Kidney glomerular epithelial cell (primary cell): ENCODE measurements at regions not wholly inside any gene's neighbourhood (a gene's known extent, or its start where the extent isn't known, plus 50 kb on each side); places are given as distances from the start of the nearest gene placed in this dataset.
A peak's percentile ranks its signal among the peaks of the same experiment; 100 is the strongest.
"Not testable (repeated sequence)": the region's sequence is repeated elsewhere in the genome, so short reads cannot be mapped to it uniquely, and the experiment has no call there.

Source experiments
- DNase-seq: peaks from one replicate; lab custom pipeline; 2025; lab: John Stamatoyannopoulos, UW

DNA sequence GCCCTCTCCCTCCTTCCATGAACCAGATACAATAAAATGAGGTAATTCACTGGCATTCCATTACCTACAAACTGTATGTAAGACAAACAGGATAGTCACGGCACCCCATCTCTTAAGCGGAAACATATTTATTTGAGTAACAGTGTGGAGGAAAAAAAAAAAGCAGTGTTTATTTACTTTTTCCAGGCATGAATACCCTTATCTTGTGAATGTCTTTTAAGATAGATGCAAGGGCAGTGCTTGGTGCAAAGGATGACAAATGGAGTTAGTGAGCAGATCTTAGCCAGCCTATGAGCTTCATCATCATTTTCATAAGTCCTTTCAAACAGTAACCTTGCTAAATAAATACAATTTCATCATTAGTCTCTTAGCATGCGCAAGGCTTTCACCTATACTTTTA lies 1661.8 kb upstream of the SPRY2 start:
- DNase-seq: no peak

DNA sequence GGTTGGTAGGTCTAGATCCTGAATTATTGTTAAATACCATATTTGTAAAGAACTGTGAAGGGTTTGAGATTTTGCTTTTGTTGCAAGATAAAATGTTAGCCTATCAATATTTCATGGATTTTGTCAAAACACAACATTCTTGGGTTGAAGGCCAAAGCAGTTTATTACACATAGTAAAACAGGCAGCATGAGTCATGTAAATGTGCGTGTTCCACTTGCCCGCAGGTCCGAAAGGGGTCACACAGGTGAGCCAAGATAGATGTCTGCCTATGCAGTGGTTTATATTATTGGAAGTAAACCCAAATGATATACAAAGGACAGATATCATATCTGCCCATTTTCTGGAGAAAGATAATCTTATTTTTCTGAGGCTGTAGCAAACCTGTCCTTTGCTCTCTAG lies 1654.4 kb upstream of the SPRY2 start:
- DNase-seq: no peak

DNA sequence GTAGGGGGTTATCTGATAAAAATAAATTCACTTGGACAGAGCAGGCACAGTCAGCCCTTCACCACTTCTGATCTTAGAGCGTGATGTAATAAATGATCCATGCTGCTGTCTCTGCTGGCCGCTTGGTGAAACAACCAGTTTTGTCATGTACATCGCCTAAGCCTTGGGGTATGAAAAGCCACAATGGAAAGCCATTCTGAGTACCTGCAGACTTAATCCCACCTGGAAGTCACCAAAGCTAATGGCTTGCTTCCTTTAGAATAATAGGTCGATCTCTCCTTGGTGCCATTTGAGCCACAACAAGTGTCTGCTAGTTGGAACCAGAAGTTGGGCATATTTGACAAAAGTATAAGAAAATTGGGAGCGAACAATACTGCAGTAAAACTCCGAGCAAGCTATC lies 1649.7 kb upstream of the SPRY2 start:
- no peak for DNase-seq

DNA sequence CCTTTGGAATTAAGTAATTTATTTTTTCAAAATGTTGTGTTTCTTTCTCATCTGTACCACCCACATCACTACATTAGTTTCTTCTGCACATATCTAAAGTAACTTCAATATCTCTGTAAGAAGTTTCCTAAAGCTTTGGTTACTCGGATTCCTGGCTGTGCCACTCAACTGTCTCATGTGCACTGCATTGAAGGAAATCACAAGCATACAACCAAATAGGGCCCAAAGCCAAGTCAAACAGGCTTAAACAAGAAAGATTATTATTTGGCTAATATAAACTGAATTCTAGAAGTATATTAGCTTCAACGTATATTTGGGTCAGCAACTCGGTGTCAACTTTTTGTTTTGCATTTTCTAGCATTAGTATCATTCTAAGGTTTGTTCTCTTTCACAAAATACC lies 1647.6 kb upstream of the SPRY2 start:
- DNase-seq: no peak

DNA sequence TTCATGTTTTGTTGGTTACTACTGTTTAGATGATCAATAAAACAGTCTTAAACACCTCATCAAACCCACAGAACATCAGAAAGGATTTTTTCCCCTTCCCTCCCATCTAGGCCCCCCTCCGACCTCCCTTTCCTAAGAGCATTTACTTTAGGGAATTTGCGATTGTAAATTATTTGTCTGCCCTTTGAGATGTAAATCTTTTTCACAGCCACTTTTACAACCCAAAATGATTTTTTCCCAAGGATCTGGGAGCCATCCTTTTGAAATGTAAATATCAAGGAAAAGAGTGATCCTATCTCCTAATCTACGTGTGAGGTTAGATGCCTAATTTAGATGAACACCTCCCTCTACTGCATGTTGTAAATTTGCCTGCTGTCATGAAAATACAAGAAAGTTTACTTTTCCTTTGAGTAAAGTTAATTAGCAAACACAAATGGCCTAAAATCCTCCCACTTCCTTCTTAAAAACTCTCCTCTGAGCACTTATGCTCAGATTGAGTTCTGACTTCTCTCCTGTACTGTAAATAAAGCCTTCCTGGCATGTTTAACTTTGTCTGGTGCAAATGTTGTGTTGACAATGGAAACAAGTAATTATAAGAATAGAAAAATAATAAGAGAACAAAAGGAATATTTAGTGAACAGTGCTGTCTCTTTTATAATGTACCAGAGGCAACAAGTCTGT lies 1646.9 kb upstream of the SPRY2 start:
- DNase-seq: no peak

DNA sequence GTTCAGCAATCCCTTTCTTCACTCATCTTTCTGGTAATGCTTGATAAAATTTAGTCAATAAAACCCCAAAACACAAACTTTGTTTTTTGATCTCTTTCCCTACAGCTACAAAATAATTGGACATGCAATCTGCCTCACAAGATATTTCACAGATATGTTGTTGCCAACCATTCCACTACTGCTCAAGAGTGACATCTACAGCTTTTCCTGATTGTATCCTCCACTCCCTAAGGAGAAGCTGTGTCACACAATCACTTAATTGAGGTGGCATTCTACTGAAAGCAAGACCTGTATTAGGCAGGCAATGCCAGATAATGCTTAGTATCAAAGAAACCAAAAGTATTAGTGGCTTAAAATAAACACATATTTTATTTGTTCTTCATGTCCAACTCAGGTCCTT lies 1646.2 kb upstream of the SPRY2 start:
- no peak for DNase-seq

DNA sequence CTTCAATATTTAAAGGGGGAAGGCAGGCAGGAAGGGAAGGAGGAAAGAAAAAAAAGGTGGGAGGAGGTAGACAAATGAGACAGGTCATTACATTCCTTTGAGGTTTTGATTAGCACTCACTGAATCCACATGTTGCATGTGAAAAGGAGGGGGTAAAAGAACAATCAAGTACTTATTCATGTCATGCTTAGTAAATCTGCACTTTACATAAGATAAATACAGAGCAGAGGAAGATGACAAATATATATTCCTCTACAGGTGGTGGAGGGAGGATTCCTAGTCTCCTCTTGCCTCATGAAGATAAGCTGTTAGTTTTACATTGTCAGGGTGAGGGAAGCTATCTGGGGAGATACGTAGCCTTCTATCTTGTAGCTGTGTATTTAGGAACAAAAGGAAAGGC lies 1645.4 kb upstream of the SPRY2 start:
- peak; percentile 20 for DNase-seq

DNA sequence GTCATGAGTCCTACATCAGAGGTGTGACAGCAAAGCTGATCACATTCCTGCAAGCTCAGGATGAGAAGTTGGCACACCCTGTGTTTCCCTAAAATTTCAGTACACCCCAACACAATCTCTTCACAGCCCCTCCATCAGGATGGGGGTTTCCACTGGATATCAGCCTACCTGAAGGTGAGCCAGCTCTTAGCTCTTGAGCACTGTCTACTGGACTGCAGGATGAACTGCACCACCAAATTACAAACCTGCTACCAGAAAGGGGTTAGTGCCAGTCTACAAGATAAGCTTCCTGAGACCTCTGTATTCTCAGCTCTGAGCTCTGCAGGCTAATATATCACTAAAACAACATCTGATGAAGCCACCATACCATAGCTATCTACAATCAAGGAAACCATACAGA lies 1616.2 kb upstream of the SPRY2 start:
- DNase-seq: no peak

DNA sequence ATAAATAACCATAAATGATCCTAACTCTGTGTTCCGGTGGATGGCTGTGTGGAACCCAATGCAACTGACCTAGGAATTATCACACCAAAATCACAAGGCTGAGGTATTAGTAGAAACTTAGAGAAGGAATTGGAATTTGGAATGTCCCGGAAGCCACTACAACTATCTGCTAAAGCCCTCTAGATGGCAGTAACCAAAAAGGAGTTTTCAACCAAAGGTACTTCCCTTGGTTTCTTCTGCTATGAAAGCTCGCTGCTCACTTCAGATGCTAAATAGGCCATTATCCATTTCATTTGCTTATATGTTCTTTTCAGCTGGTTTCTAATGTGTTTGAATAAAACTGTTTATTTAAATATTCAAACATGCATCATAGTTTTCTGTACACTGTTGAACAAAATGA lies 1589.1 kb upstream of the SPRY2 start:
- peak; percentile 50 for DNase-seq

DNA sequence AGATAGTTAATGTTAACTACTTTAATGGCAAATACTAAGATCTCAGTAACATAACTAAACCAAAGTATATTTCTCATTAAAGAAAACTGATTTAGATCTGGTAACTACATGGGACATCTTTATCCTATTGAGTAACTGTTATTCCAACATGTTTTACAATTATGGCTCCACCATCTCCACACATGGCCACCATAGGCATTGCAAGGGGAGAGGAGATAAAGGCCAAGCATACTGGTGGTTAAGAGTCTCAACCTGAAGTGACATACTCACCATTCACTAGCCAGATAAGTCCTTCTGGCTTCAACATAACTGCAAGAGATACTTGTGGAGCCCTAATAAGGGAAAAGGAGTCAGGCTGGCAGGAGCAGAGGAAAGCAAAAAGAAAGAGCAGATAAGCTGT lies 1586.4 kb upstream of the SPRY2 start:
- no peak for DNase-seq

DNA sequence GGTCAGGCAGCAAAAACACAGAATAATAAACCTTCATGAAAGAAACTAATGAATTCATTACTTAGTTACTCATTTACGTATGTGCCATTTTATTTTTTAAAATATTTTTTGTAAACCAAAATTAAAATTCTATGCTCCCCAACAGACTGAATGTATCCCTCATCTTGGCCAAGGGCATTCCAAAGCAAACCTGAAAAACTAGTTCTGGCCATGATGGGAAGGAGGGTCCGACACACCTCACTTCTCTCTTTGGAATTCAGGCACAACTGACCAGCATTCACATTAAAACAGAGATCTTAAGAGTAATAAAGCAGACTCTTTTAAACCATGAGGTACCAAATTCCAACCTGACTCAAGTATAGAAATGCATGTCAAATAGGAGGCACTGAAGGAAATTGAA lies 1576.9 kb upstream of the SPRY2 start:
- DNase-seq: no peak

DNA sequence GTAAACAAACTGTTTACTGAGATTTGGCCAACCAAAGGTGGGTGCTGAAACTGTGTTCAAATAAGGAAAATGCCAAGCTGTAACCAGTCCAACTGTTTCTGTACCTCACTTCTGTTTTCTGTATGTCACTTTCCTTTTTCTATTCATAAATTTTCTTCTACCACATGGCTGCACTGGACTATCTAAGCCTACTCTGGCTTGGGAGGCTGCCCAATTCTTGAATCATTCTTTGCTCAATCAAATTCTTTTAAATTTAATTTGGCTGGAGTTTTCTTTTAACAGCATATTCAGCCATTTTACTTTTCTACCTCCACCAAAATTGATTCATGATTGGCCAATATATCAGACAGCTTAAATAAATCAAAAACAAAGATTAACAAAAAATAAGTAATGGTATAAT lies 1575.5 kb upstream of the SPRY2 start:
- DNase-seq: no peak

DNA sequence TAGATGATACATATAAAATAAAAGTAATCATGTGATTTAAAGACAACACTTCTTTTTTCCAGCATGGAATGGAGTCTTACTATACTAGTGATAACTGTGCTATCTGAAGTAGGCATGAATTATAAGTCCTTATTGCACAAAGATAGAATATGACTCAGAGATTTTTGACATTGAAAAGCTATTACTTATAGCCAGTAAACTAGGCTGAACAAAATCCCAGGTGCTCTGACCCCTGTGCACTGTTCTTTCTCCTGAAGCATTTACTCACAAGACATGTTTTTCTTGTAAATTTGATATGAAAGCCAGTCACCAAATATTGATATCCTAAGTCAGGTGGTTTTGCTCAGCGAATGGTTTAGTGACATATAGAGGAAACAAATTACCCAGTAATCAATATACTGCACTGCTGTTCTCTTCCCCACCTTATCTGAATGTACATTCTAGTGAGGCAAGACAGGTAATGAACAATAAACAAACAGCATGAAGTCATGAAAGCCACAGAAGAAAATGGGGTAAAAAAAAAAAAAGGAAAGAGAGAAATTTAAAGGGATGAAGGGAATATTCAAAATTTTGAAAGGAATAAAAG lies 1567.0 kb upstream of the SPRY2 start:
- DNase-seq: no peak

DNA sequence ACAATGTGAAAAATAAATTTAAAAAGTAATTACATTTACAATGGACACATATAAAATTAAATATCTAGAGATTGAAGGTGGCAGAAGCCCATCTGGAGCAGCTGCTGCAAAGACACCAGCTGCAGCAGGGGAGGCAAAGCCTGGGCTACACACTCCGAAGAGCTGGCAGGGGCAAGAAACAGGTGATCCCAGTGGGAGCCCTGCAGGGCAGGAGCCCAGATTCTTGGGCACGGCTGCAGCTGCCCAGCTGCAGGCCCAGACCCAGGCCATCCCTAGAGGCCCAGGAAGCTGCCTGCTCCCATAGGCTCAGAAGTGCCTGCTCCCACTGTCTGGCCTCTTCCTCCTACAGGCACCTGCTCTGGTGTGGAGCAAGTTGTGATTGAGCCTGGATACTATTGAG lies 1547.9 kb upstream of the SPRY2 start:
- no peak for DNase-seq

DNA sequence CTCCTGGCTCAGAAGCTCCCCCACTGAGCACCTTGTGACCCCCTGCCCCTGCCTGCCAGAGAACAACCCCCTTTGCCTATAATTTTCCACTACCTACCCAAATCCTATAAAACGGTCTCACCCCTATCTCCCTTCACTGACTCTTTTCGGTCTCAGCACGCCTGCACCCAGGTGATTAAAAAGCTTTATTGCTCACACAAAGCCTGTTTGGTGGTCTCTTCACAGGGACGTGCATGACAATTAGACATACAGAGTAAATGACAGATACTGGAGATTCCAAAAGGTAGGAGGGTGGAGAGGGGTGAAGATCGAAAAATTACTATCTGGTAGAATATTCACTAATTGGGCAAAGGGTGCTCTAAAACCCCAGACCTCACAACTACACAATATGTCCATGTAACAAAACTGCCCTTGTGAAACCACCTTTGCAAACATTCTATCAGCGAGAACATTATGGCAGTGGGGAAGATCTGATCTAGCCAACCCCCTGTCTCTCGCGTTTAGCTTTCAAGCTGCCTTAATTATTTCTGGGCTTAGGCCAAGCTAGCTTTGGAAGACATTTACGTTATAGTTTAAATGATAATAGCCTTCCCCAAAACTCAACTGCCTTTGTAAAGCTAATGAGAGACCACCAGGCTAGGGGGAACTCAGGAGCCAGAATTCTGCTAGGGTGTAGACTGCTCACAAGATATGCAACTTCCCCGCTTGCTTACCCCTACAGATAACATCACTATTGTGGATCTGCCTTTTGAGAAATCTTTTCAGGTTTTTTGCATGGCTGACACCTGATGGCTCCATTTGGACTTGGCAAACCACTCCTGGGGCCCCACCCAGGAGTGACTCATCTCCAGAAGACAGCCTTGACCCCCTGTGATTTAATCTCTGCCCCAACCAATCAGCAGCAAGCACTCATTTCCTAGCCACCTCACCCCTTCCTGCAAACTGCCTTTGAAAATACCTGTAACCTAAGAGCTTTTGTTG lies 1534.0 kb upstream of the SPRY2 start:
- no peak for DNase-seq

DNA sequence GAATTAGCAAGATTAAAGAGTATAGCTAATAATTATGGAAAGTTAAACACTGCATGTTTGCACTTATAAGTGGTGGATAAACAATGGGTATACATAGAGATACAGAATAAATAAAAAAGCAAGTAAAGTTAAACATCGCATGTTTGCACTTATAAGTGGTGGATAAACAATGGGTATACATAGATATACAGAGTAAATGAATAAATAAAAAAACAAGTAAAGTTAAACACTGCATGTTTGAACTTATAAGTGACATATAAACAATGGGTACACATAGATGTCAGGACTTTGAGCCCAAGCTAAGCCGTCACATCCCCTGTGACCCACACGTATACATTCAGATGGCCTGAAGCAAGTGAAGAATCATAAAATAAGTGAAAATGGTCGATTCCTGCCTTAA lies 1533.3 kb upstream of the SPRY2 start:
- DNase-seq: no peak

DNA sequence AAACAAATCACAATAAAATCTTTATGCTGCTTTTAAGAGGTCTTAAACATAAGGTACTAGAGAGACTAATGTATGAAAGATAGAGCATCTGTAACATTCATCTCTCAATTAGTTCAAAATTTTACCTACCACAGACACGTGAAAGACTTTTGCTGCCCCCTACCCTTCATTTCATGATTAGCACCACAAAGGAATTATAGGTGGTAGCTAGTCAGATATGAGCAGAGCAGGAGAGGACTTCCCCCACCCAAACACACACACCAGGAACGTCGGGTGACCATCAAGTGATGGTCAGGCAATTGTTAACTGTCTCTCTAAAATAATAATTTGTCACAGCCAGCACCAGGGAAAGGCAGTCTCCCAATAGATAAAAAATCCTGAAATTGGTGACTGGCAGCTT lies 1531.7 kb upstream of the SPRY2 start:
- no peak for DNase-seq

DNA sequence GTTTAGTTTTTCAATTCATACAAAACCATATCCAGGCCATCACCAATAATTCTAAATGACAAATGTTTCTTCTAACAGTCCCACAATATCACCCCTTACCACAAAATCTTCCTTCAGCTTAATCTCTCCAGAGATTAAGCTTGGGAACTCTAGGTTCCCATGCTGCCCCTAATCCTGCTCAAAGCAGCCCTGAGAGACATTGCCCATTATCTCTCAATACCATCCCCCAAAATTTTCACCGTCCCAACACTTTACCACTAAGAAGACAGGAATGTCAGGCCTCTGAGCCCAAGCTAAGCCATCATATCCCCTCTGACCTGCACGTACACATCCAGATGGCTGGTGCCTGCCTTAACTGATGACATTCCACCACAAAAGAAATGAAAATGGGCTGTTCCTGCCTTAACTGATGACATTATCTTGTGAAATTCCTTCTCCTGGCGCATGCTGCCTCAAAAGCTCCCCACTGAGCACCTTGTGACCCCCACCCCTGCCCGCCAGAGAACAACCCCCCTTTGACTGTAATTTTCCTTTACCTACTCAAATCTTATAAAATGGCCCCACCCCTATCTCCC lies 1530.9 kb upstream of the SPRY2 start:
- DNase-seq: not testable (repeated sequence)

DNA sequence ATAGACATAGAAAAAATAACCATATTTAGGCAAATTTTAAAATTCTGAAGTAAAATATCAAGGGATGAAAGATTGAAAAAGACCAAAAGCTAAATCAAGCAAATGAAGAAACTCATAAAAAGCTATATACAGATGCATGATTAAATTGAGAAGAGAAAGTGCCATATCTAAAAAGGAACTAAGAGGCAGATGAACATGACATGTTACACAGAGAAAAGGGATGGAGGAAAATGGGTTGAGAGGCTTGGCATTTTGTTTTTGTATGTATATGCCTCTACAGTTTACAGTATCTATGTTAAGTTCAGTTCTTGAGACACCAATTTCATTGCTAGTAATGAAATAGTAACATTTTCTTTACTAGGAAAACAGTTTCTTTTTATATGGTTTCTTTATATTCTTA lies 1507.4 kb upstream of the SPRY2 start:
- no peak for DNase-seq

DNA sequence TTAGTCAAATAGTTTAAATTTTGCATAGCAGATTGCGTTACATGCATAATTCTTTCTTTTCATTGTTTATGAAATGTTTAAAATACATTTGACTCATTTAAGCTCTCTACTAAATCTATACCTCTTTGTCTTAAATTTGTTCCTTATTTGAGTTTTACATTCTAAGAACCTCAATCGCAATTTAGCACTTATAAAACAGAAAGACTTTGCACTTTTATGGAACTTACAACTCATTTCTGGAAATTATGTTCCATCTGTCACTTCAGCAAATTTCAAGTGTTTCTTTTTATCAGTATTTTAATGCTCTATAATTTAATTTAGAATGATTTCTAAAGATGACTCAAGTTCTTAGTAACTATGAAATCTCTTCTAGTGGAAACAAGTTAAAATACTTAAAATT lies 1505.8 kb upstream of the SPRY2 start:
- DNase-seq: no peak

DNA sequence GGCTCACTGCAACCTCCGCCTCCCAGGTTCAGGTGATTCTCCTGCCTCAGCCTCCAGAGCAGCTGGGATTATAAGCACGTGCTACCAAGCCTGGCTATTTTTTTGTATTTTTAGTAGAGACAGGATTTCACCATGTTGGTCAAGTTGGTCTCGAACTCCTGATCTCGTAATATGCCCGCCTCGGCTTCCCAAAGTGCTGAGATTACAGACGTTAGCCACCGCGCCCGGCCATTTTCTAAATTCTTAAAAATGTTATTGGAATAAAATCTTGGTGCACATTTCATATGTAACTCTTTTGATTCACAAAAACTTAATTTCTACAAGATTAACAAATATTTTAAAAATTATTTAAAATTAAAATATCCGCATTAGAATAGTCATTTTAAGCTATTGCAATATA lies 1480.3 kb upstream of the SPRY2 start:
- no peak for DNase-seq

DNA sequence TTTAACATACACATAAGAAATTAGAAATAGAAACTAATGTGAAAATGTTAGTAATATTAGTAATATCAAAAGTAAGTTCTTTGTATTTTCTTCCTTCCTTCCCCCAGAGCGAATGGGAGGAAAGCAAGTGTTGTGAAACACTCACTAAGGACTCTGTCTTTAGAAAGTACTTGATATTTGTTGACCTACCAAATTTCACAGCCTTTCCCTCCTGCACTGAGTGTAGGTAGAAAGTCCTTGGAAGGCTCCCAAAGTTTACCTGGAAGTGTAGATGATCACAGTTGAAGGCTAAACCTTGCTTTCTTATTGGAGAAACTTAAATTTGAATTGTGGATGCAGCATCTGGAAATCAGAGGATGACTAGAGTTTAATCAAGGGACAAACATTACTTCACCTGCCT lies 1459.5 kb upstream of the SPRY2 start:
- no peak for DNase-seq

DNA sequence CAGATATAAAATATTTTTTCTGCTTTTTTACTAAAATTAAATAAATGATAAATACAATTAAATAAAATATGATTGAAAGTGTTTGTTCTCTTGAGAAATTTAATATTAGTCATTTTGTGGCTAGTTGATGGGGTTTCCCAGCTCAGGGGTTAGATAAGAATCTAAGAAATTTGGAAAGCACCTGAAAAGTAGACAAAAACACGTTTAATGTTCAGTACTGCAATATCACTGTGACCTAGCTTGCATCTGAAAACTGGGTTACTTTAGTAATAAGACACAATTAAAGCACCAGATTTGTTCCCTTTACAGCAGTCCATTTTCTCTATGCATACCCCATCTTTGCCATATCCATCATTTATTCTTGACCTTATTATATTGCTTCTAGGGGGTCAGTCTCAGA lies 1454.8 kb upstream of the SPRY2 start:
- no peak for DNase-seq
